GM18951 (cell line): ENCODE measurements at regions not wholly inside any gene's neighbourhood (a gene's known extent, or its start where the extent isn't known, plus 50 kb on each side); places are given as distances from the start of the nearest gene placed in this dataset.

Source experiments
- POLR2A ChIP-seq: IDR thresholded peaks from 4 replicates; pipeline ENCODE4 v1.6.1; 2011; ENCODE audit warnings: mild to moderate bottlenecking; ENCODE audit not compliant: insufficient read length, insufficient read depth; ENCODE audit errors: extremely low read depth
- in situ Hi-C: fragments of 300-500 bp; cut with MboI; formaldehyde crosslinking; loops from one replicate; pipeline ENCODE4 v1.12.0; 2022; ENCODE audit warnings: low sequenced_read_pairs, mixed read lengths, inconsistent platforms; ENCODE audit not compliant: unreplicated experiment

- in situ Hi-C loops: no loop called here
Observed at GRCh38 chr4:16450724-16451123, 224.5 kb upstream of the TAPT1 start.

GRCh38 chr4:16450031-16450430, 223.8 kb upstream of the TAPT1 start:
- in situ Hi-C loops: no loop called here
- TF ChIP-seq POLR2A: no peak

More at GRCh38 chr4:16450724-16451123, 224.5 kb upstream of the TAPT1 start:
- TF ChIP-seq POLR2A: no peak

- TF ChIP-seq POLR2A: no peak
- in situ Hi-C loops: no loop called here
Observed at GRCh38 chr4:16449406-16449805, 223.1 kb upstream of the TAPT1 start.

- in situ Hi-C loops: no loop called here
Observed at GRCh38 chr4:16448241-16448840, 222.1 kb upstream of the TAPT1 start.

GRCh38 chr4:16443504-16444088, 217.3 kb upstream of the TAPT1 start:
- no peak for TF ChIP-seq POLR2A
- in situ Hi-C loops: no loop called here

More at GRCh38 chr4:16448241-16448840, 222.1 kb upstream of the TAPT1 start:
- no peak for TF ChIP-seq POLR2A

- in situ Hi-C loops: no loop called here
- no peak for TF ChIP-seq POLR2A
Observed at GRCh38 chr4:16442296-16442695, 216.0 kb upstream of the TAPT1 start.

GRCh38 chr4:16439768-16440167, 213.5 kb upstream of the TAPT1 start:
- no peak for TF ChIP-seq POLR2A
- in situ Hi-C loops: no loop called here

- no peak for TF ChIP-seq POLR2A
- in situ Hi-C loops: no loop called here
Observed at GRCh38 chr4:16438986-16439385, 212.7 kb upstream of the TAPT1 start.

- no peak for TF ChIP-seq POLR2A
- in situ Hi-C loops: no loop called here
Observed at GRCh38 chr4:16437836-16438235, 211.6 kb upstream of the TAPT1 start.

GRCh38 chr4:16431866-16432265, 205.6 kb upstream of the TAPT1 start:
- in situ Hi-C loops: no loop called here

GRCh38 chr4:16418814-16419213, 192.5 kb upstream of the TAPT1 start:
- no peak for TF ChIP-seq POLR2A
- in situ Hi-C loops: no loop called here

More at GRCh38 chr4:16431866-16432265, 205.6 kb upstream of the TAPT1 start:
- TF ChIP-seq POLR2A: no peak

- TF ChIP-seq POLR2A: no peak
- in situ Hi-C loops: no loop called here
Observed at GRCh38 chr4:16417198-16417597, 190.9 kb upstream of the TAPT1 start.

- no peak for TF ChIP-seq POLR2A
- in situ Hi-C loops: no loop called here
Observed at GRCh38 chr4:16416601-16417000, 190.3 kb upstream of the TAPT1 start.

GRCh38 chr4:16415751-16416150, 189.5 kb upstream of the TAPT1 start:
- in situ Hi-C loops: no loop called here
- no peak for TF ChIP-seq POLR2A
